MM.1S (cell line): ENCODE measurements at regions not wholly inside any gene's neighbourhood (a gene's known extent, or its start where the extent isn't known, plus 50 kb on each side); places are given as distances from the start of the nearest gene placed in this dataset.

Experiments used
- DNase-seq: peaks from one replicate; pipeline ENCODE4 v3.0.0-alpha.2; 2015
- H2AFZ ChIP-seq: fragments of 300-600 bp; sonication (generic); 2 replicates; pipeline ENCODE4 v1.6.0; 2016; ENCODE audit warnings: antibody characterized with exemption, low read length
- H3F3A ChIP-seq: fragments of 300-600 bp; sonication (generic); 2 replicates; pipeline ENCODE4 v1.6.1; 2016; ENCODE audit warnings: mild to moderate bottlenecking, antibody characterized with exemption, low read length, moderate library complexity, mixed read lengths; ENCODE audit not compliant: insufficient read depth
- H3K27ac ChIP-seq: fragments of 300-600 bp; sonication (generic); 2 replicates; pipeline ENCODE4 v1.5.1; 2016; ENCODE audit warnings: mild to moderate bottlenecking, low read length
- H3K27me3 ChIP-seq: fragments of 300-600 bp; sonication (generic); replicated peaks from 2 replicates; pipeline ENCODE4 v1.6.0; 2016; ENCODE audit warnings: low read length; ENCODE audit not compliant: insufficient read depth
- H3K36me3 ChIP-seq: fragments of 300-600 bp; sonication (generic); replicated peaks from 2 replicates; pipeline ENCODE4 v1.6.1; 2016; ENCODE audit warnings: mild to moderate bottlenecking, low read length, mixed read lengths; ENCODE audit not compliant: insufficient read depth
- H3K4me1 ChIP-seq: fragments of 300-600 bp; sonication (generic); 2 replicates; pipeline ENCODE4 v1.6.1; 2016; ENCODE audit warnings: low read length, mixed read lengths
- H3K4me2 ChIP-seq: fragments of 300-600 bp; sonication (generic); 2 replicates; pipeline ENCODE4 v1.6.0; 2016; ENCODE audit warnings: low read depth, low read length
- H3K4me3 ChIP-seq: fragments of 300-600 bp; sonication (generic); 2 replicates; pipeline ENCODE4 v1.5.1; 2016; ENCODE audit warnings: low read length, mixed read lengths
- H3K79me2 ChIP-seq: fragments of 300-600 bp; sonication (generic); 2 replicates; pipeline ENCODE4 v1.6.1; 2016; ENCODE audit warnings: mixed run types, low read length, mixed read lengths
- H3K9ac ChIP-seq: fragments of 300-600 bp; sonication (generic); 2 replicates; pipeline ENCODE4 v1.6.1; 2016; ENCODE audit warnings: low read length, mixed read lengths
- H3K9me2 ChIP-seq: fragments of 300-600 bp; sonication (generic); replicated peaks from 2 replicates; pipeline ENCODE4 v1.6.1; 2016; ENCODE audit warnings: mild to moderate bottlenecking, low read length, mixed read lengths; ENCODE audit not compliant: insufficient read depth
- H3K9me3 ChIP-seq: fragments of 300-600 bp; sonication (generic); replicated peaks from 2 replicates; pipeline ENCODE4 v1.6.1; 2016; ENCODE audit warnings: mild to moderate bottlenecking, low read length, mixed read lengths; ENCODE audit not compliant: insufficient read depth
- H4K20me1 ChIP-seq: fragments of 300-600 bp; sonication (generic); 2 replicates; pipeline ENCODE4 v1.6.1; 2016; ENCODE audit warnings: mild to moderate bottlenecking, low read length, moderate library complexity, mixed read lengths; ENCODE audit not compliant: insufficient read depth
- EZH2 ChIP-seq: fragments of 300-600 bp; sonication (generic); optimal IDR thresholded peaks from 2 replicates; pipeline ENCODE3; 2017; ENCODE audit warnings: low read depth, mild to moderate bottlenecking, antibody characterized with exemption, low read length, mixed read lengths
- EZH2phosphoT487 ChIP-seq: fragments of 300-600 bp; sonication (generic); IDR thresholded peaks from 2 replicates; pipeline ENCODE4 v1.6.1; 2018; ENCODE audit warnings: antibody characterized with exemption, low read length
- TF ChIP-seq, protein P1 (sequence below): fragments of 300-600 bp; sonication (generic); IDR thresholded peaks from 2 replicates; pipeline ENCODE4 v1.5.1; 2016; ENCODE audit warnings: antibody characterized with exemption, low read length, mixed read lengths

DNA sequence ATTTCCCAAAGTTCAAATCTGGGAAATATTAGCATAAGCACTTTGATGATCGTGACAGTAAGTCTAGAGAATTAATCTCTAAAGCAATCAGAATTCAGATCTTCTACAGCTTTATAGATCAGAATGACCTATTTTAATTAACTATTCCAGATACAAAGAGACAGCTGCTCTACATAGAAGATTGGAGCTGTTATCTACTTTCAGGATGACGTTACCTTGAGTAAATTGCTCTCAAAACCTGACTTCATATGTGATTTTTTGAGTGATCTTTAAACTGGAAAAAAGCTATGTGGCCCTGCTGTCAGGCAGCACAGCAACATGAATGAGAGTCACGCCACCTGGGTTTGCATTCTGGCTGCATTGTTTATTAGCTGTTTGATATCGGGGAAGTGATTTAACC lies 259.9 kb upstream of the CDH6 start:
- H2AFZ ChIP-seq: no peak overlapping the region
- H4K20me1 ChIP-seq: no peaks in the 10 kb centered on the region
- no peaks in the 10 kb centered on the region for H3F3A ChIP-seq

DNA sequence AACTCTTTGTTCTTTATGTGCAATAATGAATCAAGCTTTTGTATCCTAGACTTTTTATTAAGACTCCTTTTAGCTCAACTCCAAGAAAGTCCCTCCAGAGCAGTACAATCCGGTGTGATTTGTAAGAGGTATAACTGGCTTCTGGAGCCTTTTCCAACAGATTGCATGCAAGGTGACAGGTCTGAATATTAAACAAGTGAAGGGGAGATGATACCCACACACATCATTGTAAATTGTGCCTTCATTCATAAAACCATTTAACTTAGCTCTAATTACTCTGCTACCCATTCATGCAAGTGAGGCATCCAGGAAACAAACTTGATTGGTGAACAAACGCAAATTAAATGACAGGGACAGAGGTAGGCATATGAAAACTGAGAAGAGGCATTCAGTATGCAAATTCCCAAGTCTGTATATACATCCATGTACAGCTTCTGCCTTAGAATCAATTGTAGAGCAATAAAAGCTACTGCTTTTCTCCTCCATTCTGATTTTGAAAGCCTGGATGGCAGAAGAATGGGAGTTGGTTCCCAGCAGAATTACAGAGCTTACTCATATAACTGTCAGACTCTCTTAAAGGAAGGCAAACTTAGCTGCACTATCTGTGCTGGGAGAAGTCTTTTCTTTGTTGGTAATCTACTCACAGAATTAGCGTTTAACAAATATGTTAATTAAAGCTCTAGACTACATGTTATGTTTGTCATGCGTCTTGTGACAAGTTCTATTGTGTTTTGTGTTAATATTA lies 261.0 kb upstream of the CDH6 start:
- no peaks in the 10 kb centered on the region for H3K36me3 ChIP-seq
- H3K4me2 ChIP-seq: no peak overlapping the region
- no peak overlapping the region for H3K9ac ChIP-seq
- H3K4me3 ChIP-seq: no peak overlapping the region
- H3K27me3 ChIP-seq: no peaks in the 10 kb centered on the region
- H3K79me2 ChIP-seq: no peaks in the 10 kb centered on the region
- DNase-seq: no peak
- no peaks in the 10 kb centered on the region for H3F3A ChIP-seq
- no peaks in the 10 kb centered on the region for H4K20me1 ChIP-seq
- no peaks in the 10 kb centered on the region for H3K9me3 ChIP-seq
- TF ChIP-seq, protein P1, sequence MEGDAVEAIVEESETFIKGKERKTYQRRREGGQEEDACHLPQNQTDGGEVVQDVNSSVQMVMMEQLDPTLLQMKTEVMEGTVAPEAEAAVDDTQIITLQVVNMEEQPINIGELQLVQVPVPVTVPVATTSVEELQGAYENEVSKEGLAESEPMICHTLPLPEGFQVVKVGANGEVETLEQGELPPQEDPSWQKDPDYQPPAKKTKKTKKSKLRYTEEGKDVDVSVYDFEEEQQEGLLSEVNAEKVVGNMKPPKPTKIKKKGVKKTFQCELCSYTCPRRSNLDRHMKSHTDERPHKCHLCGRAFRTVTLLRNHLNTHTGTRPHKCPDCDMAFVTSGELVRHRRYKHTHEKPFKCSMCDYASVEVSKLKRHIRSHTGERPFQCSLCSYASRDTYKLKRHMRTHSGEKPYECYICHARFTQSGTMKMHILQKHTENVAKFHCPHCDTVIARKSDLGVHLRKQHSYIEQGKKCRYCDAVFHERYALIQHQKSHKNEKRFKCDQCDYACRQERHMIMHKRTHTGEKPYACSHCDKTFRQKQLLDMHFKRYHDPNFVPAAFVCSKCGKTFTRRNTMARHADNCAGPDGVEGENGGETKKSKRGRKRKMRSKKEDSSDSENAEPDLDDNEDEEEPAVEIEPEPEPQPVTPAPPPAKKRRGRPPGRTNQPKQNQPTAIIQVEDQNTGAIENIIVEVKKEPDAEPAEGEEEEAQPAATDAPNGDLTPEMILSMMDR: no peak
- no peak for TF ChIP-seq EZH2
- no peak for TF ChIP-seq EZH2phosphoT487
- no peaks in the 10 kb centered on the region for H3K9me2 ChIP-seq
- no peak overlapping the region for H3K27ac ChIP-seq
- H3K4me1 ChIP-seq: no peaks in the 10 kb centered on the region
- no peak overlapping the region for H2AFZ ChIP-seq

More for the DNA sequence above, 259.9 kb upstream of the CDH6 start:
- Histone ChIP-seq H3K27ac (no peak overlapping the region), H3K9me3 (no peaks in the 10 kb centered on the region), H3K27me3 (no peaks in the 10 kb centered on the region), H3K36me3 (no peaks in the 10 kb centered on the region), H3K4me3 (no peak overlapping the region), H3K79me2 (no peaks in the 10 kb centered on the region), H3K9ac (no peak overlapping the region), H3K4me1 (no peaks in the 10 kb centered on the region), H3K9me2 (no peaks in the 10 kb centered on the region), H3K4me2 (no peak overlapping the region)
- TF ChIP-seq, protein P1: no peak
- TF ChIP-seq EZH2phosphoT487: no peak
- TF ChIP-seq EZH2: no peak
- no peak for DNase-seq

DNA sequence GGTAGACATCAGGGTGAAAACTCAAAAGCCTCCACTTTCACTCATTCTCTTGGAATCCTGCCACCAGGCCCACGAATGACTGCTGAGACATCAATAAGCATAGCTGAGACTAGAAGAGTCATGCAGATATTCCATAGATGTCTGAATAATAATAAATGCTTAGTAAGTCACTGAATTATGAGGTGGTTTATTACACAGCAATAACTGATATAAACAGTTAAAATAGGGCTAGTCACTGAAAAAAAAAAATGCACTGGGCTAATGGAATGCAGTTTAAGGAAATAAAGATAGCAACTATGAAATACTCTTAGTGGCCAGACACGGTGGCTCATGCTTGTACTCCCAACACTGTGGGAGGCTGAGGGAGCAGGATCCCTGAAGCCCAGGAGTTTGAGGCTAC lies 262.8 kb upstream of the CDH6 start:
- Histone ChIP-seq H3K4me3 (no peak overlapping the region), H4K20me1 (no peaks in the 10 kb centered on the region), H3K9me3 (no peaks in the 10 kb centered on the region), H3K9me2 (no peaks in the 10 kb centered on the region), H3K4me1 (no peaks in the 10 kb centered on the region), H3K4me2 (no peak overlapping the region), H3K9ac (no peak overlapping the region), H2AFZ (no peak overlapping the region), H3F3A (no peaks in the 10 kb centered on the region), H3K36me3 (no peaks in the 10 kb centered on the region), H3K79me2 (no peaks in the 10 kb centered on the region), H3K27ac (no peak overlapping the region), H3K27me3 (no peaks in the 10 kb centered on the region)
- TF ChIP-seq, protein P1: no peak
- TF ChIP-seq EZH2phosphoT487: no peak
- DNase-seq: no peak
